ENCODE measurements at regions not wholly inside any gene's neighbourhood (a gene's known extent, or its start where the extent isn't known, plus 50 kb on each side); places are given as distances from the start of the nearest gene placed in this dataset.

GRCh38 chr4:138845054-138845453 is 170.5 kb upstream of the NOCT start:
- TF ChIP-seq CTCF (IDR thresholded peaks at IDR 0.05) (no peak), POLR2A (IDR thresholded peaks at IDR 0.05) (no peak), POLR2AphosphoS5 (IDR thresholded peaks at IDR 0.05) (no peak)
- intact Hi-C loops (cut with DNase I; ENCODE audit: low total_unique reads), result no loop called here
- Histone ChIP-seq H3K9me3 (no peaks in the 10 kb centered on the region), H3K4me3 (no peak overlapping the region), H3K4me1 (no peaks in the 10 kb centered on the region), H3K36me3 (no peaks in the 10 kb centered on the region), H3K27ac (no peak overlapping the region), H3K27me3 (no peaks in the 10 kb centered on the region)
- DNase-seq (ENCODE audit: low spot score in 2 of 2), result no peak

- TF ChIP-seq POLR2AphosphoS5 (IDR thresholded peaks at IDR 0.05) (no peak), POLR2A (IDR thresholded peaks at IDR 0.05) (no peak), CTCF (IDR thresholded peaks at IDR 0.05) (no peak)
- H3K36me3 ChIP-seq, result no peaks in the 10 kb centered on the region
- intact Hi-C loops (cut with DNase I; ENCODE audit: low total_unique reads), result no loop called here
- H3K4me1 ChIP-seq, result no peaks in the 10 kb centered on the region
- H3K27ac ChIP-seq, result no peak overlapping the region
- H3K9me3 ChIP-seq, result no peaks in the 10 kb centered on the region
- H3K4me3 ChIP-seq, result no peak overlapping the region
- H3K27me3 ChIP-seq, result no peaks in the 10 kb centered on the region
- no peak for DNase-seq (ENCODE audit: low spot score in 2 of 2)
These were observed 172.0 kb upstream of the NOCT start for GRCh38 chr4:138843616-138844015.

- H3K27ac ChIP-seq, result no peak overlapping the region
- DNase-seq (ENCODE audit: low spot score in 2 of 2), result no peak
- H3K4me1 ChIP-seq, result no peaks in the 10 kb centered on the region
- no peaks in the 10 kb centered on the region for H3K27me3 ChIP-seq
- H3K4me3 ChIP-seq, result no peak overlapping the region
- H3K9me3 ChIP-seq, result no peaks in the 10 kb centered on the region
- TF ChIP-seq POLR2AphosphoS5 (IDR thresholded peaks at IDR 0.05), result no peak
- no peak for TF ChIP-seq POLR2A (IDR thresholded peaks at IDR 0.05)
- TF ChIP-seq CTCF (IDR thresholded peaks at IDR 0.05), result no peak
- H3K36me3 ChIP-seq, result no peaks in the 10 kb centered on the region
- intact Hi-C loops (cut with DNase I; ENCODE audit: low total_unique reads), result no loop called here
These were observed 174.2 kb upstream of the NOCT start for GRCh38 chr4:138841343-138841742.

GRCh38 chr4:138838251-138838650 is 177.3 kb upstream of the NOCT start:
- no peak for DNase-seq (ENCODE audit: low spot score in 2 of 2)
- TF ChIP-seq CTCF (IDR thresholded peaks at IDR 0.05) (no peak), POLR2AphosphoS5 (IDR thresholded peaks at IDR 0.05) (no peak), POLR2A (IDR thresholded peaks at IDR 0.05) (no peak)
- intact Hi-C loops (cut with DNase I; ENCODE audit: low total_unique reads), result no loop called here
- Histone ChIP-seq H3K36me3 (no peaks in the 10 kb centered on the region), H3K9me3 (no peaks in the 10 kb centered on the region), H3K4me1 (no peaks in the 10 kb centered on the region), H3K4me3 (no peak overlapping the region), H3K27me3 (no peaks in the 10 kb centered on the region), H3K27ac (no peak overlapping the region)

GRCh38 chr4:138835832-138836533 is 179.6 kb upstream of the NOCT start:
- H3K27me3 ChIP-seq, result no peaks in the 10 kb centered on the region
- no peaks in the 10 kb centered on the region for H3K36me3 ChIP-seq
- no peaks in the 10 kb centered on the region for H3K9me3 ChIP-seq
- no peak overlapping the region for H3K27ac ChIP-seq
- intact Hi-C loops (cut with DNase I; ENCODE audit: low total_unique reads), result no loop called here
- no peaks in the 10 kb centered on the region for H3K4me1 ChIP-seq
- no peak overlapping the region for H3K4me3 ChIP-seq
- TF ChIP-seq POLR2AphosphoS5 (IDR thresholded peaks at IDR 0.05), result no peak
- TF ChIP-seq CTCF (IDR thresholded peaks at IDR 0.05), result no peak
- no peak for TF ChIP-seq POLR2A (IDR thresholded peaks at IDR 0.05)
- DNase-seq (ENCODE audit: low spot score in 2 of 2), result peak in 1 of 2 donors; percentile 48
